GM12873 (cell line): ENCODE measurements at regions not wholly inside any gene's neighbourhood (a gene's known extent, or its start where the extent isn't known, plus 50 kb on each side); places are given as distances from the start of the nearest gene placed in this dataset.

Experiments
- TF ChIP-seq, protein P1 (sequence below): IDR thresholded peaks from 2 replicates; pipeline ENCODE4 v1.5.1; 2012; ENCODE audit warnings: low read depth, mild to moderate bottlenecking, moderate library complexity, low read length, control low read depth; ENCODE audit not compliant: insufficient read depth; ENCODE audit errors: missing control alignments

DNA sequence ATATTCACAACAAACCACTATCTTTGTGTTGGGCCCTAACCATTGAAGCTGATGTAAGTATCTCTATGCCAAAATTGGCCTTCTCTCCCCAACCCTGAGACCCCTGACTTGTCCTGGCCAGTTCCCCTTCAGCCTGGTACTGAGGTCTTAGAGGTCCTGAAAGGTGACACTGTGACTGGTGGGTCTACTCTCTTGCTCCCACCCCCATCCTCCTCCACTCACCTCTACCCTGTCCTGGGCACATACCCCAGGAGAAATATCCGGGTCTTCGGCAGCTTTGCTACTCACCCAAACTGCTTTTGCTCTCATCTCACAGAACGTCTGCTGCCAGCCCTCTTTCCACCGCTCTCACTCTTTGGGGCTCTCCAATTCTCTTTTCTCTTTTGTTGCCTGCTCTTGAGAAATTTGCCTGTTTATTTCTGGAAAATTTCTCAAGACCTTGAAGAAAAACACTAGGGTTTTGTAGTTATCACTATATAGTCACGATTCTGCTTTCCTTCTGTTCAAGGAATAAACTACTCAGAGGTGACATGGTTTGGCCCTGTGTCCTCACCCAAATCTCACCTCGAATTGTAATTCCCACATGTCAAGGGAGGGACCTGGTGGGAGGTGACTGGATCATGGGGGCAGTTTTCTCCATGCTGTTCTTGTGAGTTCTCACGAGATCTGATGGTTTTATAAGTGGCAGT lies 133.8 kb upstream of the PKDCC start:
- TF ChIP-seq, protein P1, sequence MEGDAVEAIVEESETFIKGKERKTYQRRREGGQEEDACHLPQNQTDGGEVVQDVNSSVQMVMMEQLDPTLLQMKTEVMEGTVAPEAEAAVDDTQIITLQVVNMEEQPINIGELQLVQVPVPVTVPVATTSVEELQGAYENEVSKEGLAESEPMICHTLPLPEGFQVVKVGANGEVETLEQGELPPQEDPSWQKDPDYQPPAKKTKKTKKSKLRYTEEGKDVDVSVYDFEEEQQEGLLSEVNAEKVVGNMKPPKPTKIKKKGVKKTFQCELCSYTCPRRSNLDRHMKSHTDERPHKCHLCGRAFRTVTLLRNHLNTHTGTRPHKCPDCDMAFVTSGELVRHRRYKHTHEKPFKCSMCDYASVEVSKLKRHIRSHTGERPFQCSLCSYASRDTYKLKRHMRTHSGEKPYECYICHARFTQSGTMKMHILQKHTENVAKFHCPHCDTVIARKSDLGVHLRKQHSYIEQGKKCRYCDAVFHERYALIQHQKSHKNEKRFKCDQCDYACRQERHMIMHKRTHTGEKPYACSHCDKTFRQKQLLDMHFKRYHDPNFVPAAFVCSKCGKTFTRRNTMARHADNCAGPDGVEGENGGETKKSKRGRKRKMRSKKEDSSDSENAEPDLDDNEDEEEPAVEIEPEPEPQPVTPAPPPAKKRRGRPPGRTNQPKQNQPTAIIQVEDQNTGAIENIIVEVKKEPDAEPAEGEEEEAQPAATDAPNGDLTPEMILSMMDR = no peak

DNA sequence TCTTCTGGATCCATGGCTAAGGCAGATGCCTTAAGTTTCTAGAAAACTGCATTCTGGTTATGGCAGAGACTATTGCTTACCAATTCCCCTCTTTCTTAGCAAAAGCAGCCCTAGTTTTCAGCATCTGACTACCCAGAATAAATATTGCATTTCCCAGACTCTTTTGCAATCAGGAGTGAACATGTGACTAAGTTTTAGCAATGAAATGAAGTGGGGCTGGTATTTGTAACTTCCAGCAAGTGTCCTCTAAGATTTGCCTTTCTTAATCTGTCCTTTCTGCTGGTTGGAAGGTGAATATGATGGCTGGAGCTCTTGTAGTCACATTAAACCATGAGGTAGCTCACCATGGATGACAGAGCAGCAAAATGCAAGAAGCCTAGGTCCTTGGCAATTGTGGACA lies 132.9 kb upstream of the PKDCC start:
- TF ChIP-seq, protein P1 = no peak

DNA sequence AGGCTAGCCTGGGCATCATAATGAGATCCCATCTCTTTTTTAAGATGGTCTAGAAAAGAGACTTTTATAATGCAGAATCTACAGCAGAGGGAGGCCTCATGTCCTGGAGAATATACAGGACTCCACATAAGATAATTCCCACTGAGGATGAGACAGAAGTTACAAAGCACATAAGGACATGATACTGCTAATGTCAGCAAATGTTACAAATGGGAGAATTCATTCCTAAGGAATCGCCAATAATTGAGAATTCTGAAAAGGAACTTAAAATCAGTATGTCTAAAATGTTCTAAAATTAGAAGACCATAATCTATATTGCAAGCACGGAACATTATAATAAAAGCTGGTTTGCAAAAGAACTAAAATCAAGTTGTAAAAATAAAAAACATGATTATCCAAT lies 131.6 kb upstream of the PKDCC start:
- TF ChIP-seq, protein P1 = no peak

DNA sequence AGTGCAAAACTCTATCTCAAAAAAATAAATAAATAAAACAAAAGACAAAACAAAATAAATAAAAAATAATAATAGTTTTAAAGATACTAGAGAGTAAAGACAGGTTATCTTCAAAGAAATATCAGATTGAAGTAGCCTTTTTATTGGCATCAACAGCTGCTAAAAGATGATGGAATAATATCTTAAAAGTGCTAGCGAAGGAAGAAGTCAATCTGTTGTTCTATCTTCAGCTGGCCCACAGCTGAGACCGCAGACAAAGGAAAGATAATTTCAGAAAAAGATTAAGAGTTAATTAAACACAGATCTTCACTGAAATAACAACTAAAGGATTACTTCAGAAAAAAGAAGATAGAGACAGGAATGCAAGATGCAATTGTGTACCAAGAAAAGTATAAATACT lies 130.2 kb upstream of the PKDCC start:
- TF ChIP-seq, protein P1 = no peak

DNA sequence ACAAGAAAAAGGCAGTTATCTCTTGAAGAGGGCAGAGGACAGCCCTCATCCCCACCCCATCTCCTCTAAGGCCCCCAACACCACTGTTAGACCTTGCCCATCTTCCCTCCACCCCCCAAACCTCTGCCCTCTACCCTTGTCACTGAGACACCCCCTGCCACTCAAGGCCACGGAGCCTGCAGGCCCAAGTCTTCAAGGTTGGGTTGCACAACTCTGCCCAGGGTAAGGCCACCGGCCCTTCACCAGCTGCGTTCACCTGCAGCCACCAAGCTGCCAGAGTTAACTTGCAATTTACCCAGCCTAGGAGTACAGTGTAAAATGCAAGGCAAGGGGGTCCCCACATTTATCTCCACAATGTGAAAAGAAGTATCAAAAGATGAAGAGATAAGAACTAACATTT lies 128.7 kb upstream of the PKDCC start:
- TF ChIP-seq, protein P1 = no peak

DNA sequence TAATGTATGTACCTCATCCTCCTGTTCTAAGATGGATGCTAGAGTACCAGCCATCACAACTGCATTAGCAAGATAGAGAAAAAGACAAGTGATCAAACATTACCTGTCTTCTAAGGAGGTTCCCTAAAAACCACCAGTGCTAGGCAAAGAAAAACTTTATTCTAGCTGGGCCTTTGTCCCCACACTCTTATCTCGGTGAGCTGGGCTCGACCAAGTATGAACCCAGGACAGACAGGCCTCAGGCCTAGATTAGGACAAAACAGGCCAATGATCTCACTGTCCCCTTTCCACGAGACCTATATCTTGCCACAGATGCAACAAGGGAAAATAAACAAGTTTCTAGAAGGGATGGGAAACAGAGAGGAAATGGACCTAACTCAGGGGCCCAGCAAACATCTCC lies 127.6 kb upstream of the PKDCC start:
- TF ChIP-seq, protein P1 = no peak

DNA sequence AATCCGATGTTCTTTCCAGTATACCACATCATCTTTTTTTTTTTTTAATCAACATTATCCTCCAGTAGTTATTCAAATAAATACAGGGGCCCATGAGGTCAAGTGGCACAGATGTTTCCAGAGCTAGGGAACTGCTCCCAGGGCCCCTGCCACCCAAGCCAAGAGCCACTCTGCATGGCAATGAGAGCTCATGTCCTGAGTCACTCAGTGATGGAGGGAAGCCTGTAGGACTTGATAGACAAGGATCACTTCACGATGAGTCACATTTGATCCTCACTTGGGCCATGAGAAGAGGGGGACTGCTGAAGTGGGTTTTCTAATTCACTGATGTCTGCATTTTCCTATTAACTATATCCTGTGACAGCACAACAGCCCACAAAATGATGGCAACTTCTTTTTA lies 127.0 kb upstream of the PKDCC start:
- TF ChIP-seq, protein P1 = no peak
